GM23248 (cell line): ENCODE measurements at regions not wholly inside any gene's neighbourhood (a gene's known extent, or its start where the extent isn't known, plus 50 kb on each side); places are given as distances from the start of the nearest gene placed in this dataset.

ENCODE experiments used
- EZH2 ChIP-seq: fragments of 200-600 bp; sonication (generic); IDR thresholded peaks from 2 replicates; pipeline ENCODE4 v1.6.1; 2018; ENCODE audit warnings: antibody characterized with exemption, mild to moderate bottlenecking; ENCODE audit not compliant: insufficient read depth, poor library complexity, severe bottlenecking
- EZH2phosphoT487 ChIP-seq: fragments of 200-600 bp; sonication (generic); IDR thresholded peaks from 2 replicates; pipeline ENCODE4 v1.6.1; 2018; ENCODE audit warnings: antibody characterized with exemption, moderate library complexity, mild to moderate bottlenecking, low read depth; ENCODE audit not compliant: insufficient read depth

GRCh38 chr4:187118166-187118565 is 394.5 kb upstream of the FAT1 start:
- TF ChIP-seq EZH2phosphoT487 (no peak), EZH2 (no peak)
